ENCODE measurements at regions not wholly inside any gene's neighbourhood (a gene's known extent, or its start where the extent isn't known, plus 50 kb on each side); places are given as distances from the start of the nearest gene placed in this dataset.
A peak's percentile ranks its signal among the peaks of the same experiment; 100 is the strongest.
"Not testable (repeated sequence)": the region's sequence is repeated elsewhere in the genome, so short reads cannot be mapped to it uniquely, and the experiment has no call there.

- ATAC-seq (peak; percentile 38), DNase-seq (ENCODE audit: low spot score) (no peak)
Measured at GRCh38 chr11:8768625-8769333, 86.2 kb downstream of the RPL27A start.

DNA sequence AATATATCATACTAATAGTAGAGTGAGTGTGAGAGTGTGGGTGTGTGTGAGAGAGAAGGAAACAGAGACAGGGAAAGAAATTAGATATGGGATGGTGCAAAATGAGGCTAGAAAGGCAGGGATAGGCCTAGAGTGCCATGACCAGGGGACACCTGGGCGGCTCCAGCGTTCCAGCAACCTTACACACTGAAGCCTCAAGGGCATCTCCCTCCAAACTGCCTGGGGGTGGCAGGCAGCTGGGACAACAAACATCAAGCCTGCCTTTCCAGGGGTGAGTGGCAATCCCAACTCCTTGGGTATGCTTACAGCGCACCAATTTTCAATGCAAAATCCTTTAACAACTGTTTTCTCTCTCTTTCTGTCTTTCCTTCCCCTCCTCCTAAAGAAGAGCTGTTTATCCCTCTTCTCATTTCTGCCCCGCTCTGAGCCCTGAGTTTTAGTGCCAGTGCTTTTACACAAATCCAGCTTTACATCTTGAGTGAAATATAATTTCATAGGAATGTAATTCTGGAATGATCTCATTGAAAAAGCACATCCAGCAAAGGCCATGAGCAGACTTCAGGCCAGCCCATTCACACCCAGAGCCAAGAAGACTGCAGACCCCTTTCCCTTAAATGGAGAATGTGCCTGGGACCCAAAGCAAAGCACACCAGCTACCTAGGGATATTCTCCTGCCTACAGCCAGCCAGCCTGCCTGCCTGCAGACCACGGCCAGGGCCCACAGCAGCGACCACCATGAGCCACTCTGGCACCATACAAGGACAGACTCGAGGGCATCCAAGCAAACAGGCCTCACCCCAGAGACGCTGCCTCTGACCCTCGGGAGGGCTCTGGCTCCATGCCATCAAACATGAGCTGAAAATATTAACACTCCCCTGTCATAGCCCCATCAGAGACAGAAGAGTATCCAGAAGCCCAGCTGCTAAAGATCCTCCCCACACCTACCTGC, 90.3 kb downstream of the RPL27A start:
- DNase-seq (ENCODE audit: low spot score) (no peak), ATAC-seq (peak; percentile 4)
- intact Hi-C loops (cut with DNase I) = no loop called here

More at GRCh38 chr11:8768625-8769333, 86.2 kb downstream of the RPL27A start:
- intact Hi-C loops (cut with DNase I) = no loop called here

- DNase-seq (ENCODE audit: low spot score) (no peak), ATAC-seq (no peak)
- intact Hi-C loops (cut with DNase I) = no loop called here
Measured at GRCh38 chr11:8773916-8774539, 91.4 kb downstream of the RPL27A start.

DNA sequence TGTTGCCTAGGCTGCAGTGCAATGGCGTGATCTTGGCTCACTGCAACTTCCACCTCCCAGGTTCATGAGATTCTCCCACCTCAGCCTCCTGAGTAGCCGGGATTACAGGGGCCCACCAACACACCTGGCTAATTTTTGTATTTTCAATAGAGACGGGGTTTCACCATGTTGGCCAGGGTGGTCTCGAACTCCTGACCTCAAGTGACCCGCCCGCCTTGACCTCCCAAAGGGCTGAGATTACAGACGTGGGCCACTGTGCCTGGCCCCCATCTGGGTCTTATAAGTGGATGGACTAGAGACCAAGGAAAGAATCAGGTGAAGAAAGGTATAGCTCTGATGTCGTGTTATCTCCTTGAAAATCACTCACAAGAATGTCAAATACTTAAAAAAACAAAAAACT, 92.3 kb downstream of the RPL27A start:
- DNase-seq (ENCODE audit: low spot score); ATAC-seq; intact Hi-C loops (cut with DNase I): not testable (repeated sequence)

DNA sequence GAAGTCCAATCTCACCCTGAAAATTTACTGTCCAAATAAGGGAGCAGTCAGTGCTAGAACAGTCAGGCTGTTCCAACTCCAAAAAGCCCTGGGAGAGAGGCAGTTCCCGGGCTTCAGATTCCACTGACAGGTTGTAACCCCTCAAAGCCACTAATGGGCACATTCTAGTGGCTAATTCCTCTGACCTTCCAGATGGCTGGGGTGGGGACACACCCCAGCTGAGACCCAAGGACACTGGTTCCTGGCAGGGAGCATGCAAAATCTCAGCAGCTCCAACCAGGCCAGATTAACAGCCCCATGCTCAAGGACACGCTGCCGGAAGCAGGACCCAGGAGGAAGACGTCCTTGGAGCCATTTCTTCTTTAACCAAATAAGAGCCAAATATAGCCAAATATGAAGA, 92.7 kb downstream of the RPL27A start:
- intact Hi-C loops (cut with DNase I) = no loop called here
- ATAC-seq = peak; percentile 25
- DNase-seq (ENCODE audit: low spot score) = no peak

DNA sequence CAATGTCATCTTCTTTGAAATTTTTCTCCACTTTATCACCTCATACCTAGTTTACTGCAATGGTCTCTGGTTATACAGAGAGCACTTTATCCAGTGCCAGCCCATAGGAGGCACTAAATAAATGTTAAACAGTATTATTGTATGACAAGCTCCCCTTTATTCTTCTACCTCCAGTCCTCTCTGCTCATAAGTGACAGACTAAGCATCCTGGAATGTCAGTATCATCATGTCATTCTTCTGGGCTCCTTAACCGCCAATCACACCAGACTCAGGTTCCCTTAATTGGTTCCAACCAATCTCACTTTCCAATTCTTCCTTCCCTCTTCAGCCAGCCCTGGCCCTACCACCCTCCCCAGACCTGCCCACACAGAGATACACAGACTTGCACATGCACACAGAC, 93.1 kb downstream of the RPL27A start:
- intact Hi-C loops (cut with DNase I) = no loop called here
- DNase-seq (ENCODE audit: low spot score) (no peak), ATAC-seq (no peak)

DNA sequence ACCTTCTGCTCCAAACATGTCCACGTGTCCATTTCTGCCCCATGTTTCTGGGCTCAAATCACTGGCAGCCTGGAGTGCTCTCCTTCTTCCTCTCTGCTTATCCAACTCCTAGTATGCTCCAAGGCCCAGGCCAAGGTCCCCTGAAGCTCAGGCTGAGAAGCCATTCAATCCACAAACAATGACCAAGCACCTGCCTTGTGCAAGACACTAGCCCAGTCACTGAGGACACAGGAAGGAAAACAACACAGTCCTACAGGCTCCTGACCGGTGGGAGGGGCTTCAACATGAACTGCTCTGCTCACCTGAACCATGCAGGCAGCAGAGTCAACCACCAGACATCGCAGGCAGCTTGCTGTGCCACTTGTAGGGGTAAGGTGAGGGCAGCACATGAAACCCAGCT, 93.6 kb downstream of the RPL27A start:
- intact Hi-C loops (cut with DNase I) = no loop called here
- ATAC-seq = no peak
- DNase-seq (ENCODE audit: low spot score) = no peak

DNA sequence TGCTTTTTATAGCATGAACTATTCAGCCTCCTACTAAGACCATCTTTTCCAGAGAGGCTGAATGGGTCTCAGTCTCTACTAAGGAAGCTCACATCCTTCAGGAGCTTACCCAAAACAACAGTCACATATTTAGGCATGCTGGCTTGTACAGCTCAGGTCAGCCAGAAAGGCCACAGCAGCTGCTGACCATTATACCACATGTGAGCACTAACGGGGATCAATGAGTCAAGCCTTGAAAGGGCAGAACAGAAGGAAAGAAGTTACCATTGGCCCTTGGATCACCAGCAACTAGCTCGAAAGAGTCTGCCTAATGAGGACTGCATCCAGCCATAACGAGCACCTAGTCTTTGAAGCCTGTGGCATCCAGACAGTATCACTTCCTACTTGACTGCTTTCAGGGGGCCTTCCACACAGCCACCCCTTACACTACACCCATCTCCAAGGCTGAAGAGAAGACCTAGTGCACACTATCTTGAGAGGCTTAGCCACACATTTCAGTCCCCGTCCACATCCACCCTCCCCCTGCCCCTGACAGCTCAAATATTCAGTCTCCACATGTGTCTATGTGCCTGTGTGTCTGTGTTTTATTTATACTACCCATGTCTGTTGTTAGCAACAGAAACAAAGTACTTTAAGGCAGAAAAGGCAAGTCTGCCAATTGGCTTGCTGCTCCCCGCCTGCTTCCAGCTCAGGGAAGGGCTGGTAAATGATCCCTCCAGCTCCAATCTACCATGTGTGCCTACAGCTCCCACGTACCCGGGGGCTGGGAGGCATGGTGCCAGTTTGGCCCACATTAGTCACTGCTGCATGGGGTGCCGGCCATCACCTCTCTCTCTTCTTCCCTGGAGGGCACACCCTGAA, 95.5 kb downstream of the RPL27A start:
- intact Hi-C loops (cut with DNase I) = no loop called here
- no peak for DNase-seq (ENCODE audit: low spot score)
- ATAC-seq = peak; percentile 54

GRCh38 chr11:8779107-8779506, 96.5 kb downstream of the RPL27A start:
- intact Hi-C loops (cut with DNase I) = no loop called here
- ATAC-seq (no peak), DNase-seq (ENCODE audit: low spot score) (no peak)

- intact Hi-C loops (cut with DNase I) = no loop called here
Measured at GRCh38 chr11:8779732-8780131, 97.1 kb downstream of the RPL27A start.

DNA sequence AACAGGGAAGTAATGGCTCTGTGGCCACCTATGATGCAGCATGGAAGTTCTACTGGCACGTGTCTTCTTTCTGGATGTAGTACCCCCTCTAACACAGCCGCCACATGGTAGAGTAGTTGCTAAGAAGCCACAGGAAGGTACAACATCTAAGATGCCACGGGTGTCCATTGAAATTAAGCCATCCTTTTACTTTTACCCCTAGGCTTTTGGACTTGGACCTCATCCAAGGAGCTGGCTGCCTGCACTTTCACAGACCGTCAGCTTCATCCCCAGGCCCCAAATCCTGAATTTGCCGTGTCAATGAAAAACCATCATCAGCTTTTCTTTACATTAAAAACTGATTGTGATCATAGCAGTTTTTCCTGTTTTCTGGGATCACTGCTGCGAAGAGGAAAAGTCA, 102.4 kb downstream of the RPL27A start:
- DNase-seq (ENCODE audit: low spot score) (no peak), ATAC-seq (no peak)
- intact Hi-C loops (cut with DNase I) = no loop called here

More at GRCh38 chr11:8779732-8780131, 97.1 kb downstream of the RPL27A start:
- no peak for DNase-seq (ENCODE audit: low spot score)
- no peak for ATAC-seq

DNA sequence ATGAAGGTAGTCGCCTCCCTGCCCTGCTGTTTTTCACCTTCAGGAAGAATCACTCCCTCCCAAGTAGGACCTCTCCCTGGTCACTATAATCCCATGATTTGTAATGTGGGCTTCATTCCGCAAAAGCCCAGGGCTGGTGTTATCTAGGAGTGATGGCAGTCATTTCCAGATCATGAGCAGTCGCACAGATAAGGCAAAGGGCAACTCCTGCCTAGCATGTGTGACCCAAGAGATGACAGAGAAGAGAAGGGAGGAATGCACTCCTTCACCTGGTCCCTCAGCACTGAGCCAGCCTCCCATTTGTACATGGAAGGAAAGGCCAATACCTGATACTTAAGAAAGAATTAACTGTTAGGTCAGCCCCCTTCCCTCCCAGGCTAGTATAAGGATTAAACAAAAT, 102.9 kb downstream of the RPL27A start:
- ATAC-seq (no peak), DNase-seq (ENCODE audit: low spot score) (no peak)
- intact Hi-C loops (cut with DNase I) = no loop called here

- intact Hi-C loops (cut with DNase I) = no loop called here
- DNase-seq (ENCODE audit: low spot score) = no peak
- no peak for ATAC-seq
Measured at GRCh38 chr11:8785998-8786397, 103.4 kb downstream of the RPL27A start.

DNA sequence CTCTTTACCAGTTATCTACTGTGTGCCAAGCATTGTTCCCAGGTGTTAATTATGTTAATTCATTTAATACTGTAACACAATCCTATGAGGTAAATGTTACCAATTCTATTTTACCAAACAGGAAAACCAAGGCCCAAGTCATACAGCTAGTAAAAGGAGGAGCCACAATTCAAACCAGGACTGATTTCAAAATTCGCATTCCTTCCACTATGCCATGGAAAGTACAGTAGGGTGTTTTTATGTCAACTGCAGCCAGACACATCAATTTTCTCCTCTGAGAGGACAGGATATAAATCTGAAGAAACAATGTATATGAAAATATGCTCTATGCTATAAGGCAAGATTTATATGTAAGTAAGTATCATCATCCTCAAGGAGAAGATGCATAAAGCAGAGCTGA, 104.3 kb downstream of the RPL27A start:
- intact Hi-C loops (cut with DNase I) = no loop called here
- ATAC-seq (peak; percentile 54), DNase-seq (ENCODE audit: low spot score) (no peak)

DNA sequence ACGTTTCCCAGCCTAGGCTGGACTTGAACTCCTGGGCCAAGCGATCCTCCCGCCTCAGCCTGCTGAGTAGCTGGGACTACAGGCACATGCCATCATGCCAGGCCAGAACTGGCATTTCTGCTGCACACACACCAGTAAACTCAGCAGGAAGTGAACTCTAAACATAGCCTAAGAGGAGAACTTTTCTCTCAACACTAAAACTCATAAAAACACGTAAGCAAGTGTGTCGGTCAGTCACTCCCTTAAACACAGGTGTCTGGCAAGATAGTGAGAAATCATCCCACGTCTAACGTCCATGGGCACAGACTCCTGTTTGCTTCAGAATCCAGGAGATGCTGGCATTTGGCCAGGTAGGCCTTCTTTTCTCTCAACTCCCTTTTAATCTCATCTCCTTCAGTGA, 104.8 kb downstream of the RPL27A start:
- DNase-seq (ENCODE audit: low spot score) = no peak
- no peak for ATAC-seq
- intact Hi-C loops (cut with DNase I) = no loop called here

GRCh38 chr11:8788616-8789015, 106.0 kb downstream of the RPL27A start:
- DNase-seq (ENCODE audit: low spot score) = no peak
- intact Hi-C loops (cut with DNase I) = no loop called here

GRCh38 chr11:8789864-8790263, 107.3 kb downstream of the RPL27A start:
- DNase-seq (ENCODE audit: low spot score) = no peak
- intact Hi-C loops (cut with DNase I) = no loop called here
- no peak for ATAC-seq

More at GRCh38 chr11:8788616-8789015, 106.0 kb downstream of the RPL27A start:
- ATAC-seq = no peak

DNA sequence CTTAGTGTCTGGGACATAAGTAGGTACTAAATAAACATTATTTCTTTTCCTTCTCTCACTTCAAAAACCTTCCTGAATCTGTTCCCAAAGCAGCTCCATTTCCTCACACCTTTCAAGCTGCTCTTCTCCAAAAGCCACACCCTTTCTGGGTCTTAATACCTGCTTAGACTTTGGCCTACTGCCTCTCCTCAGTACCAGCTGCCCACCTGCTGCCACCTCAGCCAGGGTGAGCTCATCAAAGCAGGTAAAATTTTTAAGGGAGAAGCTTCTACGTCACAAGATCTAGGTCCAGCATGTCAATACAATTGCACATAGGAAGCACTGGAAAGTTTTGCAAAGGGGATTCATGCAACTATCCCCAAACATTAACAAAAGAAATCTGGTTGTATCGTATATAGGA, 108.4 kb downstream of the RPL27A start:
- intact Hi-C loops (cut with DNase I) = no loop called here
- DNase-seq (ENCODE audit: low spot score) (no peak), ATAC-seq (no peak)

GRCh38 chr11:8792710-8793109, 110.1 kb downstream of the RPL27A start:
- ATAC-seq (no peak), DNase-seq (ENCODE audit: low spot score) (no peak)
- intact Hi-C loops (cut with DNase I) = no loop called here
